ENCODE measurements at regions not wholly inside any gene's neighbourhood (a gene's known extent, or its start where the extent isn't known, plus 50 kb on each side); places are given as distances from the start of the nearest gene placed in this dataset.

DNA sequence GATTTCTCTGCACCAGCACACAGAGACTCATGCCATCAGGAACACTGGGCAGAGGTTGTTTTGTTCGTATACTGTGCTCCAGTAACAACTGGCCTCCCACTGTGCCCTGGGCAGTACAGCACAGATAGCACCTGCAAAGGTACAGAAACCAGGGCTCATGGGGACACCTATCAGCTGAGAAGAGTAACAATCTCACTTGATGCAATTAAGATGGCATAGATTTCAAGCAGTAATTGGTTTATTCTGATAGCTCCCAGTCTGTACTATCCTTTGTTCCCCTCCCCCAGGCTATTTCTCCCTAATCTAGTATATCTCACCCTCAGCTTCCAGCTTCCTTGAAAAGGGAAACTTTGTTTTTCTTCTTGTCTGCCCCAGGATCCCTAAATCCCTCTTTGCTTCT lies 343.9 kb upstream of the MMADHC start (continued):
- TF ChIP-seq, protein P1, sequence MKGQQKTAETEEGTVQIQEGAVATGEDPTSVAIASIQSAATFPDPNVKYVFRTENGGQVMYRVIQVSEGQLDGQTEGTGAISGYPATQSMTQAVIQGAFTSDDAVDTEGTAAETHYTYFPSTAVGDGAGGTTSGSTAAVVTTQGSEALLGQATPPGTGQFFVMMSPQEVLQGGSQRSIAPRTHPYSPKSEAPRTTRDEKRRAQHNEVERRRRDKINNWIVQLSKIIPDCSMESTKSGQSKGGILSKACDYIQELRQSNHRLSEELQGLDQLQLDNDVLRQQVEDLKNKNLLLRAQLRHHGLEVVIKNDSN (IDR thresholded peaks at IDR 0.05; ENCODE audit: borderline replicate concordance, low read depth) = no peak

DNA sequence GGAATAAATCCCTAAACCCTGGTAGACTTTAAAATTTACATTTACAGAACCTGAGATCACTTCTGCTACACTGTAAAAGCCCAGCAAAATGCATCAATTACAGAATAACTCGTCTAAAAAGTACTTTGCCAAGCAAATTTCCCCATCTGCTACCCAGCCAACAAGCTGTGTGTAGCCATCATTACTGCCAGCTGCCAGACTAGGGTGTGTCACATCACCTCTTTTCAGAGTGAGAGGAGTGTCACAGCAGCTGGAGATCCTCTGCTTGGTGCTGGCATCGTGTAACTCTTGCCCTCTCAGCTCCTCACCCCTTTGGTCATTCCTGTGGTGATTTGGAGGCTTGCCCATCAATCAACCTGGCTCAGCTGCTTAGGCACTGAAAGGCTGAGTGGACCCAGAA lies 340.4 kb upstream of the MMADHC start:
- no peak overlapping the region for H3K4me2 ChIP-seq
- ChIA-PET CTCF (no interaction called here), POLR2A (no interaction called here)
- peaks cover 0 to 3% of the 10 kb centered on the region in 2 experiments; a peak in 2 of 4 replicates for H3K4me1 ChIP-seq (ENCODE audit: control insufficient read depth in 1 of 2, insufficient read depth in 2 of 2, low read depth in 1 of 2, low read length in 1 of 2)
- WGBS (ENCODE audit: low lambda C conversion rate) = 25% methylated on average over 1 of the region's 2 CpGs
- TF ChIP-seq FOXJ3 (CRISPR knock-in tag; IDR thresholded peaks at IDR 0.05) = no peak
- TF ChIP-seq, protein P2, sequence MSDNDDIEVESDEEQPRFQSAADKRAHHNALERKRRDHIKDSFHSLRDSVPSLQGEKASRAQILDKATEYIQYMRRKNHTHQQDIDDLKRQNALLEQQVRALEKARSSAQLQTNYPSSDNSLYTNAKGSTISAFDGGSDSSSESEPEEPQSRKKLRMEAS (IDR thresholded peaks at IDR 0.05; ENCODE audit: low read depth) = no peak
- H3K27ac ChIP-seq (ENCODE audit: low read depth in 2 of 2, low read length in 1 of 2) = no peak overlapping the region
- no peaks in the 10 kb centered on the region for H3F3A ChIP-seq (replicated peaks; ENCODE audit: insufficient read depth)
- no peak overlapping the region for H2AFZ ChIP-seq (ENCODE audit: low read depth)
- H3K36me3 ChIP-seq (replicated peaks in 1 of 2; ENCODE audit: control insufficient read depth in 1 of 2, insufficient read depth in 2 of 2, low read length in 1 of 2) = no peaks in the 10 kb centered on the region
- no peaks in the 10 kb centered on the region for H3K27me3 ChIP-seq (ENCODE audit: insufficient read depth)
- H3K9me2 ChIP-seq = no peaks in the 10 kb centered on the region
- H3K9me3 ChIP-seq = no peaks in the 10 kb centered on the region
- no peak for DNase-seq
- H4K20me1 ChIP-seq (ENCODE audit: insufficient read depth) = no peaks in the 10 kb centered on the region
- H3K79me2 ChIP-seq (ENCODE audit: insufficient read depth) = no peaks in the 10 kb centered on the region
- H3K9ac ChIP-seq = no peak overlapping the region
- no peak overlapping the region for H3K4me3 ChIP-seq (ENCODE audit: low read depth in 2 of 2, low read length in 1 of 2)

DNA sequence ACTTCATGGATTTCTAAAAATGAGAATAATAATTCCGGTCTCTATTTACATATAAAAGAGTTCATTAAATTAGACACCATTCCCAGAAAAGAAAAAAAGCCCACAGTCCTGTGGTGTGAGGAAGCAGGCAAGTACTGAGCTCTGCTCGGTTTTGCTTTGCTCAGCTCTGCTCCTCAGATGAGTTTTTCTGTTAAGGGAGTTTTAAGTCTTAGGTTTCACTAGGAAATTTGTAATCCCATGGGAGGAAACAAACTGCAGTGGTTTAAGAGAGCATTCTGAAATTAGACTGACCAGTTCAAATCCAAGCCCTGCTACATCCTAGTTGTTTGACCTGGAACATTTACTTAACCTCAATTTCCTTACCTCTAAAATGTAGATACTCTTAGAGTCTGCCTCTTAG lies 338.6 kb upstream of the MMADHC start:
- 83% methylated on average over 2 of the region's 2 CpGs for WGBS (ENCODE audit: low lambda C conversion rate)
- Histone ChIP-seq H2AFZ (ENCODE audit: low read depth) (no peak overlapping the region), H3K4me1 (ENCODE audit: control insufficient read depth in 1 of 2, insufficient read depth in 2 of 2, low read depth in 1 of 2, low read length in 1 of 2) (no peaks in the 10 kb centered on the region; a peak in 3 of 4 replicates), H3K27ac (ENCODE audit: low read depth in 2 of 2, low read length in 1 of 2) (no peak overlapping the region), H3K36me3 (replicated peaks in 1 of 2; ENCODE audit: control insufficient read depth in 1 of 2, insufficient read depth in 2 of 2, low read length in 1 of 2) (no peaks in the 10 kb centered on the region), H3K9me3 (0 out of 2 replicates have a peak, but pooled peaks cover 2% of the 10 kb centered on the region), H3K79me2 (ENCODE audit: insufficient read depth) (no peaks in the 10 kb centered on the region), H3K9ac (no peak overlapping the region), H3K4me2 (no peak overlapping the region), H3K27me3 (ENCODE audit: insufficient read depth) (no peaks in the 10 kb centered on the region), H3F3A (replicated peaks; ENCODE audit: insufficient read depth) (no peaks in the 10 kb centered on the region), H3K4me3 (ENCODE audit: low read depth in 2 of 2, low read length in 1 of 2) (no peak overlapping the region), H4K20me1 (ENCODE audit: insufficient read depth) (no peaks in the 10 kb centered on the region), H3K9me2 (no peaks in the 10 kb centered on the region)
- POLR2A ChIA-PET = no interaction called here
- CTCF ChIA-PET = no interaction called here
- TF ChIP-seq, protein P3, sequence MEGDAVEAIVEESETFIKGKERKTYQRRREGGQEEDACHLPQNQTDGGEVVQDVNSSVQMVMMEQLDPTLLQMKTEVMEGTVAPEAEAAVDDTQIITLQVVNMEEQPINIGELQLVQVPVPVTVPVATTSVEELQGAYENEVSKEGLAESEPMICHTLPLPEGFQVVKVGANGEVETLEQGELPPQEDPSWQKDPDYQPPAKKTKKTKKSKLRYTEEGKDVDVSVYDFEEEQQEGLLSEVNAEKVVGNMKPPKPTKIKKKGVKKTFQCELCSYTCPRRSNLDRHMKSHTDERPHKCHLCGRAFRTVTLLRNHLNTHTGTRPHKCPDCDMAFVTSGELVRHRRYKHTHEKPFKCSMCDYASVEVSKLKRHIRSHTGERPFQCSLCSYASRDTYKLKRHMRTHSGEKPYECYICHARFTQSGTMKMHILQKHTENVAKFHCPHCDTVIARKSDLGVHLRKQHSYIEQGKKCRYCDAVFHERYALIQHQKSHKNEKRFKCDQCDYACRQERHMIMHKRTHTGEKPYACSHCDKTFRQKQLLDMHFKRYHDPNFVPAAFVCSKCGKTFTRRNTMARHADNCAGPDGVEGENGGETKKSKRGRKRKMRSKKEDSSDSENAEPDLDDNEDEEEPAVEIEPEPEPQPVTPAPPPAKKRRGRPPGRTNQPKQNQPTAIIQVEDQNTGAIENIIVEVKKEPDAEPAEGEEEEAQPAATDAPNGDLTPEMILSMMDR (IDR thresholded peaks at IDR 0.05) = no peak
- TF ChIP-seq MXI1 (IDR thresholded peaks at IDR 0.05; ENCODE audit: low read depth, low read length) (no peak), TAF1 (IDR thresholded peaks at IDR 0.05; ENCODE audit: borderline replicate concordance, low read depth, low read length) (no peak), TCF12 (IDR thresholded peaks at IDR 0.05) (no peak), FOXM1 (IDR thresholded peaks at IDR 0.05; ENCODE audit: low read depth) (no peak), ELF1 (IDR thresholded peaks at IDR 0.05) (no peak), EZH2phosphoT487 (IDR thresholded peaks at IDR 0.05; ENCODE audit: borderline replicate concordance, low read depth) (no peak), RFX5 (IDR thresholded peaks at IDR 0.05; ENCODE audit: low read length) (no peak), JUND (IDR thresholded peaks at IDR 0.05) (no peak), CHD2 (IDR thresholded peaks at IDR 0.05; ENCODE audit: low read length, partially characterized antibody) (no peak), EP300 (IDR thresholded peaks at IDR 0.05; ENCODE audit: borderline replicate concordance in 1 of 2, low read depth in 1 of 2, low read length in 1 of 2) (no peak), NRF1 (IDR thresholded peaks at IDR 0.05; ENCODE audit: low read depth, low read length) (no peak)
- TF ChIP-seq, protein P4, sequence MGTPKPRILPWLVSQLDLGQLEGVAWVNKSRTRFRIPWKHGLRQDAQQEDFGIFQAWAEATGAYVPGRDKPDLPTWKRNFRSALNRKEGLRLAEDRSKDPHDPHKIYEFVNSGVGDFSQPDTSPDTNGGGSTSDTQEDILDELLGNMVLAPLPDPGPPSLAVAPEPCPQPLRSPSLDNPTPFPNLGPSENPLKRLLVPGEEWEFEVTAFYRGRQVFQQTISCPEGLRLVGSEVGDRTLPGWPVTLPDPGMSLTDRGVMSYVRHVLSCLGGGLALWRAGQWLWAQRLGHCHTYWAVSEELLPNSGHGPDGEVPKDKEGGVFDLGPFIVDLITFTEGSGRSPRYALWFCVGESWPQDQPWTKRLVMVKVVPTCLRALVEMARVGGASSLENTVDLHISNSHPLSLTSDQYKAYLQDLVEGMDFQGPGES (IDR thresholded peaks at IDR 0.05; ENCODE audit: low read depth, low read length) = no peak
- TF ChIP-seq, protein P1 (IDR thresholded peaks at IDR 0.05; ENCODE audit: borderline replicate concordance, low read depth) = no peak
- DNase-seq = no peak
